SU-DHL-6 (cell line): ENCODE measurements at regions not wholly inside any gene's neighbourhood (a gene's known extent, or its start where the extent isn't known, plus 50 kb on each side); places are given as distances from the start of the nearest gene placed in this dataset.

Source experiments
- EZH2phosphoT487 ChIP-seq: fragments of 200-600 bp; sonication (generic), shearing (Covaris generic); conservative IDR thresholded peaks from 2 replicates; pipeline ENCODE4 v1.6.1; 2018; ENCODE audit warnings: mild to moderate bottlenecking, antibody characterized with exemption, low read length, moderate library complexity, mixed read lengths
- TF ChIP-seq, protein P1 (sequence below): fragments of 200-600 bp; sonication (generic); IDR thresholded peaks from one replicate; pipeline ENCODE4 v1.5.1; 2017; ENCODE audit warnings: antibody characterized with exemption, mild to moderate bottlenecking, low read length, moderate library complexity; ENCODE audit not compliant: insufficient read depth, poor library complexity, severe bottlenecking

DNA sequence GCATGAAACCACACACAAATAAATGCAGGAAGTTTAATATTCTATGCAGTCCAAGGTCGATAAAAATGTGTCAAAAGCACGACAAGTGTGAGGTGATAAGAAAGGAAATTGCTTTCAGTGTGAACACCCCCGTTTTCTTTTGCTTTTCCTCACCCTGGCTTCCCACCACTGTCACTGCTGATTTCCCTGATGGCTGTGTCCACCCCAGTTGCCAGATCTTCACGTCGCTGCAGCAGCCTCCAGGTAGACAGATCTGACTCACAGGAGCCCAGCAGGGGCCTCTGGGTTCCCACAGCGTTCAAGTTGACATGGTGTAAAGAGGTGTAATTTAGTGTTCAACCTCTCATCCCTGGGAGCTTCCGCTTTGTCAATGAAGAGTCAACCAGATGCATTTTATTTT is 128.0 kb upstream of the TACR1 start:
- TF ChIP-seq, protein P1, sequence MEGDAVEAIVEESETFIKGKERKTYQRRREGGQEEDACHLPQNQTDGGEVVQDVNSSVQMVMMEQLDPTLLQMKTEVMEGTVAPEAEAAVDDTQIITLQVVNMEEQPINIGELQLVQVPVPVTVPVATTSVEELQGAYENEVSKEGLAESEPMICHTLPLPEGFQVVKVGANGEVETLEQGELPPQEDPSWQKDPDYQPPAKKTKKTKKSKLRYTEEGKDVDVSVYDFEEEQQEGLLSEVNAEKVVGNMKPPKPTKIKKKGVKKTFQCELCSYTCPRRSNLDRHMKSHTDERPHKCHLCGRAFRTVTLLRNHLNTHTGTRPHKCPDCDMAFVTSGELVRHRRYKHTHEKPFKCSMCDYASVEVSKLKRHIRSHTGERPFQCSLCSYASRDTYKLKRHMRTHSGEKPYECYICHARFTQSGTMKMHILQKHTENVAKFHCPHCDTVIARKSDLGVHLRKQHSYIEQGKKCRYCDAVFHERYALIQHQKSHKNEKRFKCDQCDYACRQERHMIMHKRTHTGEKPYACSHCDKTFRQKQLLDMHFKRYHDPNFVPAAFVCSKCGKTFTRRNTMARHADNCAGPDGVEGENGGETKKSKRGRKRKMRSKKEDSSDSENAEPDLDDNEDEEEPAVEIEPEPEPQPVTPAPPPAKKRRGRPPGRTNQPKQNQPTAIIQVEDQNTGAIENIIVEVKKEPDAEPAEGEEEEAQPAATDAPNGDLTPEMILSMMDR, result no peak
- TF ChIP-seq EZH2phosphoT487, result no peak
